HEK293T (cell line): ENCODE measurements at regions not wholly inside any gene's neighbourhood (a gene's known extent, or its start where the extent isn't known, plus 50 kb on each side); places are given as distances from the start of the nearest gene placed in this dataset.
"Not testable (repeated sequence)": the region's sequence is repeated elsewhere in the genome, so short reads cannot be mapped to it uniquely, and the experiment has no call there.

Source experiments
- CTCF ChIA-PET: fragments of 350-600 bp; formaldehyde crosslinking; extraction: SDS; loops from one replicate; lab custom pipeline; 2021; ENCODE audit warnings: antibody characterized with exemption, inconsistent platforms; lab: Yijun Ruan, JAX
- POLR2A ChIA-PET: fragments of 350-600 bp; formaldehyde crosslinking; extraction: SDS; loops from one replicate; lab custom pipeline; 2020; ENCODE audit warnings: antibody characterized with exemption, inconsistent platforms; lab: Yijun Ruan, JAX
- DNase-seq: peaks from one replicate; pipeline ENCODE4 v3.0.0; 2012; ENCODE audit warnings: mixed read lengths; ENCODE audit errors: extremely low spot score
- ARNT ChIP-seq: fragments of 450-650 bp; IDR thresholded peaks from 2 replicates; pipeline ENCODE4 v1.6.1; 2017; ENCODE audit warnings: mild to moderate bottlenecking
- BHLHE40 ChIP-seq: fragments of 450-650 bp; IDR thresholded peaks from 2 replicates; pipeline ENCODE4 v1.6.1; 2016; ENCODE audit warnings: mild to moderate bottlenecking, moderate library complexity, borderline replicate concordance
- CTBP1 ChIP-seq: fragments of 450-650 bp; IDR thresholded peaks from 2 replicates; pipeline ENCODE4 v1.6.1; 2016; ENCODE audit warnings: borderline replicate concordance
- ELF4 ChIP-seq: fragments of 450-650 bp; IDR thresholded peaks from 2 replicates; pipeline ENCODE4 v1.6.1; 2017; ENCODE audit warnings: antibody characterized with exemption
- FOXA1 ChIP-seq: fragments of 450-650 bp; IDR thresholded peaks from 2 replicates; pipeline ENCODE4 v1.6.1; 2016; ENCODE audit warnings: mild to moderate bottlenecking
- FOXK2 ChIP-seq: fragments of 450-650 bp; IDR thresholded peaks from 2 replicates; pipeline ENCODE4 v1.6.1; 2016; ENCODE audit warnings: mild to moderate bottlenecking
- FOXM1 ChIP-seq: fragments of 450-650 bp; IDR thresholded peaks from 2 replicates; pipeline ENCODE4 v1.6.1; 2017; ENCODE audit warnings: mild to moderate bottlenecking, borderline replicate concordance
- HDGF ChIP-seq: fragments of 450-650 bp; IDR thresholded peaks from 2 replicates; pipeline ENCODE4 v1.6.1; 2017; ENCODE audit warnings: antibody characterized with exemption, borderline replicate concordance
- L3MBTL2 ChIP-seq: fragments of 450-650 bp; conservative IDR thresholded peaks from 2 replicates; pipeline ENCODE4 v1.6.1; 2016; ENCODE audit warnings: mild to moderate bottlenecking
- LEF1 ChIP-seq: fragments of 450-650 bp; IDR thresholded peaks from 2 replicates; pipeline ENCODE4 v1.6.1; 2017; ENCODE audit warnings: mild to moderate bottlenecking, borderline replicate concordance
- NFRKB ChIP-seq: fragments of 450-650 bp; IDR thresholded peaks from 2 replicates; pipeline ENCODE4 v1.6.1; 2016; ENCODE audit warnings: mild to moderate bottlenecking, moderate library complexity
- PKNOX1 ChIP-seq: fragments of 450-650 bp; IDR thresholded peaks from 2 replicates; pipeline ENCODE4 v1.6.1; 2016
- SP1 ChIP-seq: fragments of 450-650 bp; IDR thresholded peaks from 2 replicates; pipeline ENCODE4 v1.6.1; 2017
- SUZ12 ChIP-seq: fragments of 450-650 bp; IDR thresholded peaks from 2 replicates; pipeline ENCODE4 v1.6.1; 2016; ENCODE audit warnings: mild to moderate bottlenecking
- TARDBP ChIP-seq: fragments of 450-650 bp; IDR thresholded peaks from 2 replicates; pipeline ENCODE4 v1.6.1; 2016
- ZNF384 ChIP-seq: fragments of 450-650 bp; IDR thresholded peaks from 2 replicates; pipeline ENCODE4 v1.6.1; 2016

- ChIA-PET POLR2A (no interaction called here), CTCF (no interaction called here)
- TF ChIP-seq FOXK2 (no peak), CTBP1 (no peak), FOXM1 (no peak), ELF4 (no peak), SP1 (no peak), FOXA1 (no peak), ARNT (no peak), LEF1 (no peak), BHLHE40 (no peak)
- no peak for DNase-seq
These were observed 91.3 kb downstream of the MFAP3L start for GRCh38 chr4:169934794-169935429.

GRCh38 chr4:169933531-169933930 is 92.7 kb downstream of the MFAP3L start:
- no peak for DNase-seq
- CTCF ChIA-PET: no interaction called here
- TF ChIP-seq L3MBTL2 (no peak), SUZ12 (no peak), CTBP1 (no peak), NFRKB (no peak), ELF4 (no peak), BHLHE40 (no peak), ZNF384 (no peak), TARDBP (no peak), FOXA1 (no peak), FOXK2 (no peak), LEF1 (no peak), HDGF (no peak)
- POLR2A ChIA-PET: no interaction called here

GRCh38 chr4:169931964-169932363 is 94.2 kb downstream of the MFAP3L start:
- CTCF ChIA-PET: no interaction called here

GRCh38 chr4:169930755-169931154 is 95.4 kb downstream of the MFAP3L start:
- POLR2A ChIA-PET, DNase-seq: not testable (repeated sequence)
- CTCF ChIA-PET: interaction anchor here (1.0 kb wide), 1 partner anchor 16 kb away, joined by 4 read pairs; no protein-coding TSS in a partner anchor

More at GRCh38 chr4:169931964-169932363, 94.2 kb downstream of the MFAP3L start:
- DNase-seq: peak; percentile 44
- POLR2A ChIA-PET: no interaction called here
- peak; percentile 92 for TF ChIP-seq PKNOX1
- TF ChIP-seq CTBP1: peak; percentile 50; the same call in 1 of the 2 replicates
- TF ChIP-seq FOXM1: no peak
- no peak for TF ChIP-seq FOXK2

GRCh38 chr4:169927280-169927679 is 98.9 kb downstream of the MFAP3L start:
- ChIA-PET POLR2A (no interaction called here), CTCF (no interaction called here)
- no peak for DNase-seq
- no peak for TF ChIP-seq FOXA1
- TF ChIP-seq PKNOX1: no peak
- no peak for TF ChIP-seq TARDBP
- no peak for TF ChIP-seq L3MBTL2
- TF ChIP-seq HDGF: no peak
- no peak for TF ChIP-seq LEF1
- TF ChIP-seq ELF4: no peak
- no peak for TF ChIP-seq FOXK2
- TF ChIP-seq BHLHE40: no peak

- ChIA-PET CTCF (no interaction called here), POLR2A (no interaction called here)
- DNase-seq: no peak
- no peak for TF ChIP-seq SUZ12
- TF ChIP-seq ZNF384: no peak
- no peak for TF ChIP-seq ARNT
- no peak for TF ChIP-seq ELF4
- no peak for TF ChIP-seq PKNOX1
- no peak for TF ChIP-seq HDGF
- TF ChIP-seq BHLHE40: no peak
- TF ChIP-seq L3MBTL2: no peak
- TF ChIP-seq LEF1: no peak
- TF ChIP-seq FOXK2: no peak
- TF ChIP-seq CTBP1: no peak
- no peak for TF ChIP-seq FOXM1
- TF ChIP-seq TARDBP: no peak
- TF ChIP-seq FOXA1: no peak
- no peak for TF ChIP-seq NFRKB
- no peak for TF ChIP-seq SP1
These were observed 100.5 kb downstream of the MFAP3L start for GRCh38 chr4:169925678-169926077.
